HG03565 (cell line): ENCODE measurements at regions not wholly inside any gene's neighbourhood (a gene's known extent, or its start where the extent isn't known, plus 50 kb on each side); places are given as distances from the start of the nearest gene placed in this dataset.

Source experiments
- ATAC-seq: cut with Tn5 transposase; IDR thresholded peaks from one replicate; pipeline ENCODE4 v1.9.1; 2021; ENCODE audit warnings: mild to moderate bottlenecking, moderate library complexity; ENCODE audit not compliant: unreplicated experiment

DNA sequence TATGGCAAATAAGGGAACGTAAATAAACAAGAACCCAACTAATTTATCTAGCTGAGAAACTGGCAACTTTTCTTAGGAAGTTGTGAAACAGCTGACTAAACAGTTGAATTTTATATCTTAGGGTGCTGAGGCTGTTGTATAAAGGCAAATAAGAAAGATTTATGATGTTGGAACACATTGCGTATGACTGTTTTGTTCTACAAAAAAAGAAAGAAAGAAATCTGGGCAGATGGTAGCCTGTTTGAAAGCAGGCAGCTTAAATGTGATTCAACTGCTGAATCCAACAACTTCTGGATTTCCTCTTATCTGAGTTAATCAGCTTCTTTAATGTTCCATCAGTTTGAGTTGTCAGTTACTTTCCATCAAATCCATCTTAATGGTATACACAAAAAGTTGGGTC, 214.5 kb downstream of the SNX13 start:
- no peak for ATAC-seq

DNA sequence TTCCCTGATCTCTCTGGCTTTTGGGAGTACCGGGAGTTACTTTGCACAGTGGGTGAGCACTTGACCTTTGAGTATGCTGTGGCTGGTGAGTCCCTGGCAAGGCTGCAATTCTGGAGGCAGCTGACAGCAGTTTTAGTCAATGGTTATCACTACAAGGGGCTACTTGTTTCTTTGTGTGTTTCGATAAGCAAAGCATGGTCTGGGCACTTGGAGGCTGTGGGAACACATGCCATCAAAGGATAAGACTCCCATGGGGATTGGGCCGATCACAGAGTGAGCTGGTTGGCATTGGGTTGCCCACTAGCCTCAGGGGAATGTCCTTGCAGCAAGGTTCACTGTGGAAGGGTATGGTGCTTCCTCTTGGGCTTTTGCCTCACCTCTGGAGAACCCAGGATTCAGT, 208.2 kb downstream of the SNX13 start:
- no peak for ATAC-seq
